K562 (cell line): ENCODE measurements at regions not wholly inside any gene's neighbourhood (a gene's known extent, or its start where the extent isn't known, plus 50 kb on each side); places are given as distances from the start of the nearest gene placed in this dataset.

Experiments used
- CTCF ChIP-seq, 3 experiments: IDR thresholded peaks in 2 of 3; conservative IDR thresholded peaks in 1 of 3; 2 replicates each; pipeline ENCODE4 v1.5.1; 2011 to 2012; ENCODE audit warnings: low read length in 3 of 3, mild to moderate bottlenecking in 3 of 3, control low read depth in 2 of 3, improper control_type of control experiment in 1 of 3, inconsistent platforms in 1 of 3, low read depth in 1 of 3, mixed read lengths in 1 of 3, moderate library complexity in 1 of 3; ENCODE audit not compliant: insufficient read depth in 2 of 3
- ETV6 ChIP-seq, 3 experiments: fragments of 150-350 bp in 1 of 3; sonication (generic) in 1 of 3; formaldehyde crosslinking in 1 of 3; IDR thresholded peaks; 2 replicates each; pipeline versions ENCODE4 v1.6.1 to v1.8.0; 2014 to 2022; ENCODE audit warnings: borderline replicate concordance in 2 of 3, low read depth in 2 of 3, antibody characterized with exemption in 1 of 3, low read length in 1 of 3, mild to moderate bottlenecking in 1 of 3, missing genetic modification reagents in 1 of 3
- HDAC2 ChIP-seq: fragments of 450-650 bp; IDR thresholded peaks from 2 replicates; pipeline ENCODE4 v1.6.1; 2016; ENCODE audit warnings: mild to moderate bottlenecking
- MEF2A ChIP-seq: IDR thresholded peaks from 2 replicates; pipeline ENCODE4 v1.6.1; 2011; ENCODE audit warnings: low read depth, mild to moderate bottlenecking, low read length, moderate library complexity; ENCODE audit not compliant: control insufficient read depth
- POLR2A ChIP-seq: fragments of 450-650 bp; conservative IDR thresholded peaks from 2 replicates; pipeline ENCODE4 v1.6.1; 2016
- THAP12 ChIP-seq: fragments of 250-450 bp; sonication (Bioruptor Pico); IDR thresholded peaks from 2 replicates; pipeline ENCODE4 v1.9.0; 2021; ENCODE audit warnings: mild to moderate bottlenecking, inconsistent platforms
- ZNF217 ChIP-seq: sonication (generic); formaldehyde crosslinking; IDR thresholded peaks from 2 replicates; pipeline ENCODE4 v1.8.0; 2022; ENCODE audit warnings: mild to moderate bottlenecking, missing genetic modification reagents

- TF ChIP-seq HDAC2: no peak
- no peak for TF ChIP-seq CTCF (IDR thresholded peaks at IDR 0.05 in 2 of 3, conservative IDR thresholded peaks at IDR 0.05 in 1 of 3; ENCODE audit: insufficient read depth in 2 of 3, low read depth in 1 of 3, low read length in 3 of 3)
- TF ChIP-seq THAP12 (CRISPR knock-in tag): no peak
- no peak for TF ChIP-seq ETV6 (IDR thresholded peaks at IDR 0.05; ENCODE audit: borderline replicate concordance in 1 of 2, low read depth in 2 of 2, low read length in 1 of 2)
- TF ChIP-seq ETV6 (CRISPR knock-in tag; IDR thresholded peaks at IDR 0.05; ENCODE audit: borderline replicate concordance): no peak
- no peak for TF ChIP-seq POLR2A
- TF ChIP-seq MEF2A: no peak
- no peak for TF ChIP-seq ZNF217
Observed at GRCh38 chr20:60813066-60813465, 439.0 kb upstream of the CDH4 start.
